H1 (cell line): ENCODE measurements at regions not wholly inside any gene's neighbourhood (a gene's known extent, or its start where the extent isn't known, plus 50 kb on each side); places are given as distances from the start of the nearest gene placed in this dataset.

Experiments used
- BRCA1 ChIP-seq: IDR thresholded peaks from 2 replicates; pipeline ENCODE4 v1.6.1; 2012; ENCODE audit warnings: low read depth, low read length, improper control_type of control experiment
- E2F6 ChIP-seq: IDR thresholded peaks from 2 replicates; pipeline ENCODE4 v1.6.1; 2012; ENCODE audit warnings: inconsistent platforms
- NRF1 ChIP-seq: IDR thresholded peaks from 2 replicates; pipeline ENCODE4 v1.6.1; 2011; ENCODE audit warnings: mild to moderate bottlenecking, low read depth, low read length, improper control_type of control experiment
- RFX5 ChIP-seq: IDR thresholded peaks from 2 replicates; pipeline ENCODE4 v1.6.1; 2011; ENCODE audit warnings: low read depth, low read length, improper control_type of control experiment, borderline replicate concordance

- no peak for TF ChIP-seq NRF1
- no peak for TF ChIP-seq E2F6
- TF ChIP-seq BRCA1, result no peak
- no peak for TF ChIP-seq RFX5
These were observed 561.3 kb upstream of the FSHR start (continued) for GRCh38 chr2:49715597-49715996.
